SKM-1 (cell line): ENCODE measurements at regions not wholly inside any gene's neighbourhood (a gene's known extent, or its start where the extent isn't known, plus 50 kb on each side); places are given as distances from the start of the nearest gene placed in this dataset.

Experiments used
- DNase-seq: peaks from one replicate; lab custom pipeline; 2025; ENCODE audit not compliant: unreplicated experiment; lab: John Stamatoyannopoulos, UW

DNA sequence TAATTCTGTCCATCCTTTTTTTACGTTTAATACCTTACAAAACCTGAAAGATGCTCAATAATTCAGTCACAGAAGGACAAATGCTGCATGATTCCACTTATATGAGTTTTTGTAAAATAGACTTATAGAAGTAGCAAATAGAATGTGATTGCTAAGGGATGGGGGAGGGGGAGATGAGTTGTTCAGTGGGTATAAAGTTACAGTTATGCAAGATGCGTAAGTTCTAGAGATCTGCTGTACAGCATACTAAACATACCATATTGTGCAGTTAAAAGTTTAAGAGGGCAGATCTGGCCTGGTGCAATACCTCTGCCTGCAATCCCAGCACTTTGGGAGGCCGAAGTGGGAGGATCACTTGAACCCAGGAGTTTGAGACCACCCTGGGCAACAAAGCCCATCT lies 78.8 kb downstream of the TET3 start:
- DNase-seq, result no peak

- DNase-seq, result no peak
Observed at GRCh38 chr2:74065456-74065855, 80.7 kb downstream of the TET3 start.

DNA sequence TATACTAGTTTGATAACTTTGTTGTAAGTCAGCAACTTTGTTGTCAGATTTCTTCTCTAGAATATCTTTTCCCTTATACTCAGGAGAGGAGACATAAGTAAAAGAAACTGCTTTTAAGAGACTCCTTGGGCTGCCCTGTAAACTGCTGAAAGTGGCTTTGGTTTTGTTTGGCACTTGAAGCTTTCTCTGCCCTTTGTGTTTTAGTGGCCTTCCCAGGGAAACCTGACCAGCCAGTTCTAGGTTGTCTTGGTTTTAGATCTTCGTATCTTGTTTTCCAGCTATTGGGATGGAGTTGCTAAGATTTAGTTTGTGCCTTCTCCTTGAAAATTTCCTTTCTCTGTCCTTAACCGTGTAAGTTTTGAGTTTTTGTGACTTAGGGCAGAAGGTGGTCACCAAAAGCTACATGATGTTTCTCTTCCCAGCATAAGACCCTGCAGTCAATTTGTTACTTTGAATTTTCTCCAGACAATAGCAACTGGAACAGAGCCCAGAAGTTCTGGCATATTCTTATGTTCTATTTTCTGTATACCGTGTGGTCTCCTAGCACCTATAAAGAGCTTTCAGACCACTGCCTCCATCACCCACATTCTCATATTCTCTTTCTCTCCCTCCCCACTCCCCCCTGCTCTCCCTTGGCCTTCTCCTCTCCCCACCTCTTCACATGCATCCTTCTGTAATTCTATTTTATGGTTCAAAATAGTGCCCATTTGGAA lies 81.1 kb downstream of the BOLA3 start:
- DNase-seq, result no peak

GRCh38 chr2:74067221-74067747 lies 80.4 kb downstream of the BOLA3 start:
- no peak for DNase-seq

- no peak for DNase-seq
Observed at GRCh38 chr2:74070991-74071390, 76.7 kb downstream of the BOLA3 start.

GRCh38 chr2:74071426-74071825 lies 76.3 kb downstream of the BOLA3 start:
- no peak for DNase-seq

- DNase-seq, result peak; percentile 25
Observed at GRCh38 chr2:74072565-74072964, 75.1 kb downstream of the BOLA3 start.

DNA sequence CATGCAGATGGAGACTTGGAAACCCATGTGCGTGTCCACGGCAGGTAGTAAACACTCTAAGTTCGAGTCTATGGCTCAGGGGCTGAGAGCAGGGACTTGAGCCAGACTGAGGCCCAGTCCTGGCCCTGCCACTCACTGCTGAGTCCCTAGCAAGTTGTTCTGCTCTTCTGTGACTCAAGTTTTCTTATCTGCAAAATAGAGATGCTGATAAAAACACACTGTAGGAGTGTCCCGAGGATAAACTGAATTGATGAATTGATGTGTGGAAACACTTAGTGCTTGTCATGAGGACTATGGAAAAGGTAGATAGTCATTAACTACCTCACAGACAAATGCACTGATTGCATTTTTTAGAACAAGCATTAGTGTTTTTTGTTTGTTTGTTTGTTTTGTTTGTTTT lies 73.2 kb downstream of the BOLA3 start:
- no peak for DNase-seq

DNA sequence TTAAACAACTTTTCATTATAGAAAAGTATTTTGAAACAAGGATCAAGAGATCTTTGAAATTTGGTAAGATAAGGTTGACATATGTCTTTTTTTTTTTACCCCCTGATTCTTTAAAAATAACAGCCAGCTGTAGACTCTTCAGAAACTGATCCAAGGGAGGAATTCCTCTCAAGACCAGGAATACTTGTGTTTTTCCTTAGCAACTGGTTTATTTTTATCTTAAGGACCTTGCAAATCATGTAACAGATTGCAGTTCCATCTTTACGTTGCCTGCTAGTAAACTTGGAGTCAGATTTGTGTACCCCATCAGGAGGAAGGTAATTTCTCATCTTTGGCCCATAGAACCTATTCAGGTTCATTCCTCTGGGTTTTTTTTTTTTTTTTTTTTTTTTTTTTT lies 71.6 kb downstream of the BOLA3 start:
- DNase-seq, result no peak

GRCh38 chr2:74077636-74078035 lies 70.1 kb downstream of the BOLA3 start:
- DNase-seq, result no peak

- no peak for DNase-seq
Observed at GRCh38 chr2:74078466-74078865, 69.2 kb downstream of the BOLA3 start.

DNA sequence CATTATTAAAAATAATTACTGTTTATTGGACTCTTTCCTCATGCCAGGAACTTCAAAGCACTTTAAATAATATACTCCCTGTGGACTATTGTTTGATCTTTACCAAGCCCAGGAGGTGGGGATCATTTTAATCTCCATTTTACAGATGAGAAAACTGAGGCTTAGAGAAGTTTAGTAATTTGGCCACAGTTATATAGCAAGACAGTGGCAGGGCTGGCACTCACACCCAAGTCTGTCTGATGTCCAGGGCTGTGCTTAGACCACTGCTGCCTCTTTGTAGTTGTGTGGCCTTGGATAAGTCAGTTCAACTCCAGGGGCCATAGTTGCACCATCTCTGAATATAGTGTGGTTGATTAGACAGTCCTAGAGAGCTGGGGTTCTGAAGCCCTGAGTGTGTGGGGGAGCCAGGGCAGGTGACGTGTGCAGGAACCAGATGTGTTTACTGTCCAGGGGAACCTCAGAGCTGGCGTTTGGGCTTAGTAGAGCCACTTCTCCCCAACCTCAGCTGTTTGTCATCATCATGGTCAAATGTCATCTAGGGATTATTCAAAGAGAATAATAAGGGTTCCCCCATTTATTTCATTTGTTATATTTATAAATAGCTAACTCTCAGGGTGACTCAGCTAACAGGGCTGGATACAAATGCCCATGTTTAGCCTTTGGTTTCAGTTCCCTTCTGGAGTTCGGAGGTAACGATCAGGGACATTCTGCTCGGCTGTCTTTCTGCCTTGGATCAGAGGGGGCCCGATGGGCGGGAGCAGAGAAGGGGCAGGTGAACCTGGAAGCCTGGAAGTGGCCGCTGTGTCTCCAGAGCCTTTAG lies 68.0 kb downstream of the BOLA3 start:
- DNase-seq, result no peak

DNA sequence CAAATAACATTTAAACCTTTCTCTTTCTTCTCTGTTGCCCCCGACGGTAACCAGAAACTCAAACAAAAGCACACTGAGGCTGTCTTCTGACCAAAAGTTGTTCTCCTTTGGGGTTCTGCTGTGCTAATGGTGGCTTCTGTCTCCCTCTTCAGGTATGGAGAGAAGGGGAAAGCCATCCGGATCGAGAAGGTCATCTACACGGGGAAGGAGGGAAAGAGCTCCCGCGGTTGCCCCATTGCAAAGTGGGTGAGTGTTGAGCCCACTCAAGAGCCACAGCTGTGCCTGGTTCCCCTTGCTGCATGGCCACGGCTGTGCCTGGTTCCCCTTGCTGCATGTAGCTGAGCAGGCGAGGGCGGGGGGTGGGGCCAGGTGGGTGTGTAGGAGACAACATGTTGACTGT lies 67.4 kb downstream of the BOLA3 start:
- DNase-seq, result no peak

- no peak for DNase-seq
Observed at GRCh38 chr2:74081030-74081762, 66.5 kb downstream of the BOLA3 start.

DNA sequence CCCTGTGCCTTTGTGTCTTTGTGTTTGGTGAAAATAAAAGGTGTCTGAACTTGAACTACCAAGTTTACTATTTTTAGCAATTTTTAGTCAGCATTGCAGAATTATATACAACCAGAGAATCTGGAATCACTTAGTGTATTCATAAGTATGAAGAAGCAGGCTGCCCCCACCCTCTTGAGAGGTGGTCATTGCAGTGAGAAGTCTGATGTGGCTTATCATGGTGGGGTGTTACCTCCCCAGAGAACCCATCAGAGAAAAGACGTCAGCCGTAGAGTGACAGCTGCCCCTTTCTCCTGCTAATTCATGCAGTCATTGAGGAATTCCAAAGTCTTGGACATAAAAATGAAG lies 66.0 kb downstream of the BOLA3 start:
- no peak for DNase-seq

GRCh38 chr2:74083750-74084149 lies 64.0 kb downstream of the BOLA3 start:
- DNase-seq, result no peak
